ENCODE measurements at regions not wholly inside any gene's neighbourhood (a gene's known extent, or its start where the extent isn't known, plus 50 kb on each side); places are given as distances from the start of the nearest gene placed in this dataset.

DNA sequence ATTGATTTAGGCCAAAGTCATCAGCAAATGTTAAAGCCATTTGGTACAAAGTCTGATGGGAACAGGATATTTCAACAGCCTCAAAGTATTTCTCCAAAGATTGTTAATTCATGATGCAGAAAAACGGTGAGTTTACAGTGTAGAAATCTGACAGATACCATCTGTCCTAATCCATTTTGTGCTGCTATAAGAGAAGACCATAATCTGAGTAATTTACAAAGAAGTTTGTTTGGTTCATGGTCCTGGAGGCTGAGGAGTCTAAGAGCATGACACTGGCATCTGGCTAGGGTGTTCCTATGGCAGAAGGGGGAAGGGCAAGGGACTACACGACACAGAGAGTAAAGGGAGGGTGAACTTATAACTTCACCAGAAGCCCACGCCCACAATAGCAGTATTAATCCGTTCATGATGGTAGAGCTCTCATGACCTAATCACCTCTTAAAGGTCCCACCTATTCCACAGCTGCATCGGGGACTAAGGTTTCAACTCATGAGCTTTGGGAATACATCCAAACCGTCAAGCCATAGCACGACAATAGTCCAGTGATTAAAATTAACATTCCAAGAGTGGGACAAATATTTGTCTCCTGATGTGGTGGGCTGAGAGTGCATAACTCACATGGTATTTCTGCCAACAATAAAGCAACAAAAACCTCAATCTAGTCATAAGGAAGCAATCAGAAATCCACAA lies 298.6 kb upstream of the AKR1E2 start:
- DNase-seq (ENCODE audit: extremely low read depth, low read depth): peak; percentile 51
- TF ChIP-seq CTCF (IDR thresholded peaks at IDR 0.05; ENCODE audit: low read depth, low read length, missing control alignments): no peak

DNA sequence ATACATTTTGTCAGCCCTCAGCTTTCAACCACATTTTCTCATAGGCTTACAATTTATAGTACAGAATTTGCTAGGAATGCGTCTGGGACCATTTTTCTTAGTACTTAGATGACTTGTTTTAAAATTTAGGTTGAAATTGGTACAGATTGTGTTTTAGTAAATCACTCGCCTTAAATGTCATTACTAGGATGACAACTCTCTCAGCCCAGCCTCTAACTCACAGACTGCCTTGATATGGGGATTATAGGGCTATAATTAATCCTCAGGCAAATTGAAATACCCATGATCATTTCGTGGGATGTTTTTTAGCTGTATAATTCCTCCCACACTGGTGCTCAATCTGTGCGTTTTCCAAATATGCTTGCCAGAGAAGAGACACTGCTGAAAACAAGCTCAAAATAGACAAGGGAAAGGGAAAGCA lies 299.7 kb upstream of the AKR1E2 start:
- H3K4me3 ChIP-seq (replicated peaks; ENCODE audit: low read depth, low read length): no peak overlapping the region
- no peak for DNase-seq (ENCODE audit: extremely low read depth, low read depth)
- no peak for TF ChIP-seq CTCF (IDR thresholded peaks at IDR 0.05; ENCODE audit: low read depth, low read length, missing control alignments)

More for the DNA sequence above, 298.6 kb upstream of the AKR1E2 start:
- no peak overlapping the region for H3K4me3 ChIP-seq (replicated peaks; ENCODE audit: low read depth, low read length)

DNA sequence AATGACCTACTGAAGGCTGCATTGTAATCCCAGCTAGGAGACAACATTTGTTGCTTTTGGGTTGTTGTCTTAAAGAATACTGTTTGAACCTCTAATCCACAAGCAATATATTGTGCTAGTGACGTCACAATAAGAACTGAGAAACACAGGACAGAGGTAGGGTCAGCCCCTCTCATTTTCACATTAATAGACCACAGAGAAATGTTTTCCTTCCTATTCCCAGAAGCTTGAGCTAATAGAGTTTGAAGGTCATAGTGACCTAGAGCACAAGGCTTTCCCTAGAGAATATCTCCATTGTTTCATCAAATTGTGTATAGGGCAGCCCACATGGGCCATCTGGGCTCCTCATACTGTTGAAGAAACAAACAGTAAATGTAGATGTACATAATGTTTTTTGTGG lies 300.9 kb upstream of the AKR1E2 start:
- no peak for TF ChIP-seq CTCF (IDR thresholded peaks at IDR 0.05; ENCODE audit: low read depth, low read length, missing control alignments)
- no peak overlapping the region for H3K4me3 ChIP-seq (replicated peaks; ENCODE audit: low read depth, low read length)
- DNase-seq (ENCODE audit: extremely low read depth, low read depth): no peak

- no peak for TF ChIP-seq CTCF (IDR thresholded peaks at IDR 0.05; ENCODE audit: low read depth, low read length, missing control alignments)
- DNase-seq (ENCODE audit: extremely low read depth, low read depth): no peak
- no peak overlapping the region for H3K4me3 ChIP-seq (replicated peaks; ENCODE audit: low read depth, low read length)
Observed at GRCh38 chr10:4522296-4523000, 303.6 kb upstream of the AKR1E2 start.

- no peak overlapping the region for H3K4me3 ChIP-seq (replicated peaks; ENCODE audit: low read depth, low read length)
- DNase-seq (ENCODE audit: extremely low read depth, low read depth): no peak
- no peak for TF ChIP-seq CTCF (IDR thresholded peaks at IDR 0.05; ENCODE audit: low read depth, low read length, missing control alignments)
Observed at GRCh38 chr10:4519658-4520402, 306.2 kb upstream of the AKR1E2 start.

DNA sequence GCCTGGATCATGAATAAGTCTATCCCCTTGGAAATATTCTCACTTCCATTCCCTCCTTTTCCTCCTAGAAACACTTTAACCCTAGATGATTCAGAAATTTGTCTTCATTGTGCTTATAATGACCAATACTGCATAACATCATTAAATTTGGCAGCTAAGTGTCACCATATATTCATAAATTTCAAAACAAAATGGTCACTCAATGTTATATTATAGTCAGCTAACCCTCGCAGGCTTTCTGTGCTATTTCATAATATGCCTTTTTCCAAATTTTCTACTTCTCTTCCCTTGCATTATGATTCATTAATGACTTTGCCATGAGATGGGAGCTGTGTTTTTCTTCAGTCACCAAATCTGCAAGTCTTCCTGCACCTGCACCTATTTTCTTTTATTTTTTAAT lies 308.3 kb upstream of the AKR1E2 start:
- no peak for TF ChIP-seq CTCF (IDR thresholded peaks at IDR 0.05; ENCODE audit: low read depth, low read length, missing control alignments)
- DNase-seq (ENCODE audit: extremely low read depth, low read depth): no peak
- H3K4me3 ChIP-seq (replicated peaks; ENCODE audit: low read depth, low read length): no peak overlapping the region
